ENCODE measurements at regions not wholly inside any gene's neighbourhood (a gene's known extent, or its start where the extent isn't known, plus 50 kb on each side); places are given as distances from the start of the nearest gene placed in this dataset.
"Not testable (repeated sequence)": the region's sequence is repeated elsewhere in the genome, so short reads cannot be mapped to it uniquely, and the experiment has no call there.

GRCh38 chr17:26936645-26937044, 357.3 kb upstream of the WSB1 start:
- H3K4me1 ChIP-seq (replicated peaks in 1 of 2); H3K27ac ChIP-seq; intact Hi-C loops (cut with DNase I); H3K4me3 ChIP-seq; H3K36me3 ChIP-seq (replicated peaks in 1 of 2); H3K27me3 ChIP-seq; DNase-seq: not testable (repeated sequence)
- H3K9me3 ChIP-seq (replicated peaks in 1 of 3) = peaks cover 0 to 11% (median 0%) of the 10 kb centered on the region in 3 donors
- WGBS, 4 donors = 78 to 85% (median 79%) methylated on average over 4 of the region's 4 CpGs

DNA sequence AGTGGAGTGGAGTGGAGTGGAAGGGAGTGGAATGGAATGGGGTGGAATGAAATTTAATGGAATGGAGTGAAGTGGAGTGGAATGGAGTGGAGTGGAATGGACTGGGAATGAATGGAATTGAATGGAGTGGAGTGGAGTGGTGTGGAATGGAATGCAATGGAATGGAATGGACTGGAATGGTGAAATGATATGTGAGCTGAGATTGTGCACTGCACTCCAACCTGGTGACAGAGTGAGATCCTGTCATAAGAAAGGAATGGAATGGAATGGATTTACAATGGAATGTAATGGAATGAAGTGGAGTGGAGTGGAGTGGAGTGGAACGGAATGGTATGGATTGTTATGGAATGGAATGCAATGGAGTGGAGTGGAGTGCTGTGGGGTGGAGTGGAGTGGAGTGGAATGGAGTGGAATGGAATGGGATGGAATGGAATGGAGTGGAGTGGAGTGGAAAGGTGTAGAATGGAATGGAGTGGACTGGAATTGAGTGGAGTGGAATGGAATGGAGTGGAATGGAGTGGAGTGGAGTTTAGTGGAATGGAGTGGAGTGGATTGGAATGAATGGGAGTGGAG, 356.1 kb upstream of the WSB1 start:
- H3K4me3 ChIP-seq; DNase-seq; H3K4me1 ChIP-seq (replicated peaks in 1 of 2); H3K36me3 ChIP-seq (replicated peaks in 1 of 2); intact Hi-C loops (cut with DNase I); H3K27me3 ChIP-seq; H3K27ac ChIP-seq: not testable (repeated sequence)
- H3K9me3 ChIP-seq (replicated peaks in 1 of 3) = peaks cover 0 to 11% (median 0%) of the 10 kb centered on the region in 3 donors
- WGBS, 4 donors = 7 to 48% (median 37%) methylated on average over 1 of the region's 1 CpG

GRCh38 chr17:26939755-26940154, 354.2 kb upstream of the WSB1 start:
- intact Hi-C loops (cut with DNase I) = not testable (repeated sequence)

GRCh38 chr17:26940587-26940986, 353.3 kb upstream of the WSB1 start:
- DNase-seq; H3K4me3 ChIP-seq; H3K4me1 ChIP-seq (replicated peaks in 1 of 2); H3K27me3 ChIP-seq; H3K36me3 ChIP-seq (replicated peaks in 1 of 2); intact Hi-C loops (cut with DNase I); H3K27ac ChIP-seq: not testable (repeated sequence)
- WGBS, 4 donors = 26 to 43% (median 41%) methylated on average over 2 of the region's 2 CpGs
- peaks cover 0 to 11% (median 0%) of the 10 kb centered on the region in 3 donors for H3K9me3 ChIP-seq (replicated peaks in 1 of 3)

More at GRCh38 chr17:26939755-26940154, 354.2 kb upstream of the WSB1 start:
- not testable (repeated sequence) for DNase-seq; H3K27me3 ChIP-seq; H3K4me1 ChIP-seq (replicated peaks in 1 of 2); H3K4me3 ChIP-seq; H3K27ac ChIP-seq; H3K36me3 ChIP-seq (replicated peaks in 1 of 2)
- WGBS, 4 donors = 78 to 85% (median 80%) methylated on average over 8 of the region's 8 CpGs
- peaks cover 0 to 11% (median 0%) of the 10 kb centered on the region in 3 donors for H3K9me3 ChIP-seq (replicated peaks in 1 of 3)

GRCh38 chr17:26962255-26963162, 331.4 kb upstream of the WSB1 start:
- intact Hi-C loops (cut with DNase I) = no loop called here
- Histone ChIP-seq H3K27ac (no peak overlapping the region), H3K36me3 (replicated peaks in 1 of 2) (no peaks in the 10 kb centered on the region), H3K4me3 (no peak overlapping the region), H3K4me1 (replicated peaks in 1 of 2) (no peaks in the 10 kb centered on the region), H3K9me3 (replicated peaks in 1 of 3) (no peaks in the 10 kb centered on the region), H3K27me3 (peaks cover 14% of the 10 kb centered on the region)
- WGBS, 4 donors = 28 to 41% (median 32%) methylated on average over 80 to 91 of the region's 91 CpGs
- DNase-seq = no peak
- no peak for TF ChIP-seq POLR2A (IDR thresholded peaks at IDR 0.05)
- TF ChIP-seq, protein P1, sequence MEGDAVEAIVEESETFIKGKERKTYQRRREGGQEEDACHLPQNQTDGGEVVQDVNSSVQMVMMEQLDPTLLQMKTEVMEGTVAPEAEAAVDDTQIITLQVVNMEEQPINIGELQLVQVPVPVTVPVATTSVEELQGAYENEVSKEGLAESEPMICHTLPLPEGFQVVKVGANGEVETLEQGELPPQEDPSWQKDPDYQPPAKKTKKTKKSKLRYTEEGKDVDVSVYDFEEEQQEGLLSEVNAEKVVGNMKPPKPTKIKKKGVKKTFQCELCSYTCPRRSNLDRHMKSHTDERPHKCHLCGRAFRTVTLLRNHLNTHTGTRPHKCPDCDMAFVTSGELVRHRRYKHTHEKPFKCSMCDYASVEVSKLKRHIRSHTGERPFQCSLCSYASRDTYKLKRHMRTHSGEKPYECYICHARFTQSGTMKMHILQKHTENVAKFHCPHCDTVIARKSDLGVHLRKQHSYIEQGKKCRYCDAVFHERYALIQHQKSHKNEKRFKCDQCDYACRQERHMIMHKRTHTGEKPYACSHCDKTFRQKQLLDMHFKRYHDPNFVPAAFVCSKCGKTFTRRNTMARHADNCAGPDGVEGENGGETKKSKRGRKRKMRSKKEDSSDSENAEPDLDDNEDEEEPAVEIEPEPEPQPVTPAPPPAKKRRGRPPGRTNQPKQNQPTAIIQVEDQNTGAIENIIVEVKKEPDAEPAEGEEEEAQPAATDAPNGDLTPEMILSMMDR (IDR thresholded peaks at IDR 0.05) = no peak

GRCh38 chr17:26963163-26963503, 330.8 kb upstream of the WSB1 start:
- 33 to 56% (median 37%) methylated on average over 26 of the region's 26 CpGs for WGBS, 4 donors

DNA sequence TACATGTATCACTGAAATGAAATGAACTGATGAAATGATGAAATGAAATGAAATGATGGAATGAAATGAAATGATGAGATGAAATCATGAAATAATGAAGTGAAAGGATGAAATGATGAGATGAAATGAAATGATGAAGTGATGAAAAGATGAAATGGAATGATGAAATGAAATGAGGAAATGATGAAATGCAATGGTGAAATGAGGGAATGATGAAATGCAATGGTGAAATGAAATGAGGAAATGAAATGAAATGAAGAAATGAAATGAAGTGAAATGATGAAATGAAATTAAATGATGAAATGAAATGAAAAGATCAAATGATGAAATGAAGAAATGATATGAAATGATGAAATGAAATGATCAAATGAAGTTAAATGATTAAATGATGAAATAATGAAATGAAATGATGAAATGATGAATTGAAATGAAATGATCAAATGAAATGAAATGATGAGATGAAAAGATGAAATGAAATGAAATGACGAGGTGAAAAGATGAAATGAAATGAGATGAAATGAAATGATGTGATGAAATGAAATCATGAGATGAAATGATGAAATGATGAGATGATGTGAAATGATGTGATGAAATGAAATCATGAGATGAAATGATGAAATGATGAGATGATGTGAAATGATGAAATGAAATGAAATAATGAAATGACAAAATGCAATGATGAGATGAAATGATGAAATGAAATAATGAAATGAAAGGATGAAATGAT, 327.9 kb upstream of the WSB1 start:
- 63 to 80% (median 69%) methylated on average over 1 of the region's 1 CpG for whole genome bisulfite sequencing, 4 donors
- H3K36me3 ChIP-seq (replicated peaks in 1 of 2); DNase-seq; H3K9me3 ChIP-seq (replicated peaks in 1 of 3); intact Hi-C loops (cut with DNase I); H3K27ac ChIP-seq; H3K4me3 ChIP-seq; H3K4me1 ChIP-seq (replicated peaks in 1 of 2): not testable (repeated sequence)
- peaks cover 14% of the 10 kb centered on the region for H3K27me3 ChIP-seq

More at GRCh38 chr17:26963163-26963503, 330.8 kb upstream of the WSB1 start:
- Histone ChIP-seq H3K27ac (no peak overlapping the region), H3K4me1 (replicated peaks in 1 of 2) (no peaks in the 10 kb centered on the region), H3K9me3 (replicated peaks in 1 of 3) (no peaks in the 10 kb centered on the region), H3K36me3 (replicated peaks in 1 of 2) (no peaks in the 10 kb centered on the region), H3K27me3 (peaks cover 14% of the 10 kb centered on the region), H3K4me3 (no peak overlapping the region)
- TF ChIP-seq POLR2A (IDR thresholded peaks at IDR 0.05) = no peak
- TF ChIP-seq, protein P1 (IDR thresholded peaks at IDR 0.05) = no peak
- DNase-seq = no peak
- intact Hi-C loops (cut with DNase I) = no loop called here

- DNase-seq; H3K4me1 ChIP-seq (replicated peaks in 1 of 2); H3K4me3 ChIP-seq; H3K9me3 ChIP-seq (replicated peaks in 1 of 3); H3K36me3 ChIP-seq (replicated peaks in 1 of 2); H3K27ac ChIP-seq; intact Hi-C loops (cut with DNase I): not testable (repeated sequence)
- H3K27me3 ChIP-seq = peaks cover 14% of the 10 kb centered on the region
- WGBS, 4 donors = 54 to 74% (median 61%) methylated on average over 2 of the region's 2 CpGs
Measured at GRCh38 chr17:26966625-26967179, 327.2 kb upstream of the WSB1 start.
